HEK293 (cell line): ENCODE measurements at regions not wholly inside any gene's neighbourhood (a gene's known extent, or its start where the extent isn't known, plus 50 kb on each side); places are given as distances from the start of the nearest gene placed in this dataset.

Experiments
- TCF7L2 ChIP-seq: IDR thresholded peaks from 2 replicates; pipeline ENCODE4 v1.6.1; 2011; ENCODE audit warnings: low read depth, mild to moderate bottlenecking, inconsistent platforms, low read length, moderate library complexity, borderline replicate concordance
- ZNF26 ChIP-seq: fragments of 450-650 bp; formaldehyde crosslinking; IDR thresholded peaks from 2 replicates; pipeline ENCODE4 v1.5.1; 2016; ENCODE audit warnings: missing biosample characterization, missing genetic modification characterization

GRCh38 chr11:38332046-38332445, 1734.0 kb upstream of the RAG2 start:
- TF ChIP-seq ZNF26 (tag by site-specific recombination) (no peak), TCF7L2 (no peak)
